CD4-positive, alpha-beta T cell (primary cell): ENCODE measurements at regions not wholly inside any gene's neighbourhood (a gene's known extent, or its start where the extent isn't known, plus 50 kb on each side); places are given as distances from the start of the nearest gene placed in this dataset.

Experiments
- ATAC-seq: fragments of 200-7000 bp; cut with Tn5 transposase; one replicate; pipeline ENCODE4 v1.10.0; 2022; ENCODE audit warnings: mild to moderate bottlenecking; ENCODE audit not compliant: poor library complexity
- CTCF ChIA-PET: fragments of 350-600 bp; sonication (Branson Sonifier 250); formaldehyde crosslinking; loops from one replicate; lab custom pipeline; 2021; ENCODE audit warnings: antibody characterized with exemption, inconsistent platforms; lab: Charles Lee
- POLR2A ChIA-PET: fragments of 350-600 bp; sonication (Branson Sonifier 250); formaldehyde crosslinking; loops from one replicate; lab custom pipeline; 2021; ENCODE audit warnings: antibody characterized with exemption, inconsistent platforms; lab: Charles Lee
- DNase-seq, 14 experiments: peaks; one replicate each; pipeline ENCODE4 v3.0.0-alpha.2; 2013 to 2020; ENCODE audit warnings: mixed read lengths in 2 of 14
- H3K27ac ChIP-seq, 2 donors: one replicate each; pipeline versions ENCODE4 v1.5.1 to v1.7.0; 2013; ENCODE audit warnings: low read length in 2 of 2, low read depth in 1 of 2, mild to moderate bottlenecking in 1 of 2
- H3K27me3 ChIP-seq, 2 experiments: 1 replicate in 1 of 2; 2 replicates in 1 of 2; pipeline versions ENCODE4 v1.6.1 to v1.7.0; 2013; ENCODE audit warnings: low read length in 2 of 2, control low read depth in 1 of 2, mild to moderate bottlenecking in 1 of 2, moderate library complexity in 1 of 2; ENCODE audit not compliant: insufficient read depth in 2 of 2, control insufficient read depth in 1 of 2
- H3K36me3 ChIP-seq: one replicate; pipeline ENCODE4 v1.6.1; 2013; ENCODE audit warnings: low read length, control low read depth; ENCODE audit not compliant: insufficient read depth
- H3K4me1 ChIP-seq: one replicate; pipeline ENCODE4 v1.6.1; 2013; ENCODE audit warnings: low read length, control low read depth; ENCODE audit not compliant: insufficient read depth
- H3K4me3 ChIP-seq: one replicate; pipeline ENCODE4 v1.5.1; 2013; ENCODE audit warnings: mild to moderate bottlenecking, low read length, moderate library complexity
- H3K9me3 ChIP-seq, 2 experiments: 1 replicate in 1 of 2; 2 replicates in 1 of 2; pipeline versions ENCODE4 v1.6.1 to v1.7.0; 2013; ENCODE audit warnings: low read length in 2 of 2, mild to moderate bottlenecking in 2 of 2, control low read depth in 1 of 2, moderate library complexity in 1 of 2; ENCODE audit not compliant: control insufficient read depth in 1 of 2, insufficient read depth in 1 of 2
- H3K27ac Mint-ChIP-seq: one replicate; pipeline ENCODE4 v1.8.0; 2020; ENCODE audit warnings: mixed read lengths
- H3K27me3 Mint-ChIP-seq: one replicate; pipeline ENCODE4 v1.8.0; 2021; ENCODE audit warnings: mixed read lengths
- H3K36me3 Mint-ChIP-seq: one replicate; pipeline ENCODE4 v1.8.0; 2021; ENCODE audit warnings: low read depth, mixed read lengths
- H3K4me1 Mint-ChIP-seq: one replicate; pipeline ENCODE4 v1.8.0; 2021; ENCODE audit warnings: low read depth, mixed read lengths
- H3K4me3 Mint-ChIP-seq: one replicate; pipeline ENCODE4 v1.8.0; 2020; ENCODE audit warnings: mild to moderate bottlenecking, mixed read lengths
- H3K9me3 Mint-ChIP-seq: one replicate; pipeline ENCODE4 v1.8.0; 2020; ENCODE audit warnings: mixed read lengths
- CTCF ChIP-seq: fragments of 200-600 bp; IDR thresholded peaks from one replicate; pipeline ENCODE4 v1.8.0; 2022; ENCODE audit warnings: antibody characterized with exemption, mild to moderate bottlenecking
- intact Hi-C, 2 experiments: fragments of 100-400 bp; cut with DNase I in 1 of 2; cut with micrococcal nuclease in 1 of 2; formaldehyde crosslinking; loops; one replicate each; pipeline versions ENCODE4 v1.15.1 to v1.9.0; 2023 to 2025; cut with DNase I, micrococcal nuclease

DNA sequence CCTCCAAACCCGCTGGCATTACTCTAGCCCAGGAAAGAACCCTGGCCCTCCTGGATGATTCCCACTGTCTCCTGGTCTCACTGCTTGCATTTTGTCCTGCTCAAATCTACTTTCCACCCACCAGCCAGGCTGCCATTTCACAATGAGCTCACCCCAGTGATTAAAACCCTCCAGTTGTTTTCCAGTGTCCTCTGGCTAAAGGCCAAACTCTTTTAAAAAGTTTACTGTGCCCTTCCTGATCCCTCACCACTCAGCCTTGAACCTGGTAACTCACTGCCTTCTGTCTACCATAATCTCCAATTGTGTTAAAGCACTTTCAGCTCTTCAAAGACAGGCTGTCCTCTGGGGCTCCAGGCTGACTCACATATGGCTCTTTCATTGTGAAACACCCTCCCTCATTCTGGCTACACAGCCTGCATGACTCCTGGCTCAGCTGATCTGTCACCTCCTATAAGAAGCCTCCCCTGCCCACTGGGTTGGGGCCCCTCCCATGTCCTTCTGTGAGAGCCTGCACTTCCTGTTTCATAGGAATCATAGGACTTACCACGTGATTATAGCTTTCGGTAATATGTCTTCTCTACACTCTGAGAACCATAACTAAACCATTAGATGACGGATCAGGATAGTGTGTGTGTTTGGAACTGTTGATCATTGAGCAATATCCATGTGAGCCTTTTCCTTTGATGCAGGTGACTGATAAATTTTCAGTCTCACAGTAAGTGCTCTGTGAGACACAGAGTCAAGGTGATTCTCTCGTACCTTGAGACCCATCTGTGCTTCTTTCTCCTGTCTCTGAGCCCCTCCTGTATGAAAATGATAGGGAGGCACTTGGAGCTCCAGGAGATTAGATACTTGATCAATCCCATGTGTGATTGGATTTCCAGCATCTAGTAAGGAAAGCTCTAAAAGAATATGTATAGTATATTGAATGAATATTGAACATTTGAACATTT, 590.8 kb upstream of the ID2 start:
- DNase-seq (peak in 3 of 14 experiments; percentile 14 to 75 (median 63)), ATAC-seq (peak; percentile 26)
- H3K27ac ChIP-seq, result no peak overlapping the region
- Mint-ChIP-seq H3K36me3 (no peaks in the 10 kb centered on the region), H3K4me1 (no peaks in the 10 kb centered on the region), H3K4me3 (no peak overlapping the region), H3K9me3 (no peaks in the 10 kb centered on the region), H3K27me3 (no peaks in the 10 kb centered on the region), H3K27ac (no peak overlapping the region)
- TF ChIP-seq CTCF, result no peak
- no peaks in the 10 kb centered on the region for H3K36me3 ChIP-seq
- intact Hi-C loops, result no loop called here
- no peaks in the 10 kb centered on the region for H3K9me3 ChIP-seq
- peaks cover 6% of the 10 kb centered on the region for H3K4me1 ChIP-seq
- ChIA-PET CTCF (no interaction called here), POLR2A (no interaction called here)
- H3K27me3 ChIP-seq, result no peaks in the 10 kb centered on the region
- no peak overlapping the region for H3K4me3 ChIP-seq

DNA sequence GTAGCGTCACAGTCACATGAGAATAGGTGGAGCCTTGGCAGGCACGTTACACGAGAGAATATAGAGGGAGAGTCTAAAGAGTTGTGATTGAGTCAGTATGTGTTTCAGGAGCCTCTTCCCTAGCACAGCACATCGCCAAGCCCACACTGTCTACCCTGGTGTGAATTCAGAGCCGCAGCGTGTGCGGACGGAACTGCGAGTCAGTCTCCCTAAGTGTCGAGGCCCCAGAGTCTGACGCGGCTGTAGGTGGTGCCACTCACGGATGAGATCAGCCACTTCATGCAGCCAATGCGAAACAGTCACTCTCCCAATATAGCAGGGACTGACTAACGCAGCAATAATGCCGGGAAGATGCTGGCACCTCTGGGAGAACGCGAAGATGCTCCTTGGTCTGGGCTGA, 587.3 kb upstream of the ID2 start:
- DNase-seq (no peak), ATAC-seq (no peak)
- Histone ChIP-seq H3K27ac (no peak overlapping the region), H3K4me1 (peaks cover 6% of the 10 kb centered on the region), H3K36me3 (no peaks in the 10 kb centered on the region), H3K4me3 (no peak overlapping the region), H3K27me3 (no peaks in the 10 kb centered on the region), H3K9me3 (no peaks in the 10 kb centered on the region)
- no peaks in the 10 kb centered on the region for H3K36me3 Mint-ChIP-seq
- TF ChIP-seq CTCF, result no peak
- H3K9me3 Mint-ChIP-seq, result no peaks in the 10 kb centered on the region
- no peak overlapping the region for H3K27ac Mint-ChIP-seq
- ChIA-PET CTCF (no interaction called here), POLR2A (no interaction called here)
- H3K4me3 Mint-ChIP-seq, result no peak overlapping the region
- intact Hi-C loops, result no loop called here
- H3K27me3 Mint-ChIP-seq, result no peaks in the 10 kb centered on the region
- no peaks in the 10 kb centered on the region for H3K4me1 Mint-ChIP-seq

DNA sequence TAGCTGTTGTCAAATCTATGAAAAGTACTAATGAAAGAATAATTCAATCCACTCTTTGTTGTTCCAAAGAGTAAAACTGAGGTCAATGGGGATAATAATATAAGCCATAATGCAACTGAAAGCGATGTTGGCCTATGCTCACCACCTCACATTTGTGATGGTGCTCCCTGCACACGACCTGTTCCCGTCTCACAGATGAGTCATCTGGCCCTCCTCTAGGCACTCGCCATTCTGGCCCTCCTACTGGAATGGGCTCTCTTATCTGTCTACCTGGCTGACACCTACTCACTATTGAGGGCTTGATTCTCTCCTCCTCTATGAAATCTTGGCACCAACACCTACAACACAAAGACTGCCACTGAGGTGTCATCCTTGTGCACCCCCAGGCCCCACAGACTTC, 585.9 kb upstream of the ID2 start:
- DNase-seq, result no peak
- no peaks in the 10 kb centered on the region for H3K9me3 ChIP-seq
- intact Hi-C loops, result no loop called here
- no peaks in the 10 kb centered on the region for H3K4me1 Mint-ChIP-seq
- H3K4me1 ChIP-seq, result peaks cover 1% of the 10 kb centered on the region
- no peak for ATAC-seq
- no peaks in the 10 kb centered on the region for H3K36me3 Mint-ChIP-seq
- no peaks in the 10 kb centered on the region for H3K27me3 ChIP-seq
- POLR2A ChIA-PET, result interaction anchor here (0.6 kb wide), 1 partner anchor 474 kb away, joined by 3 read pairs; no protein-coding TSS in a partner anchor
- H3K4me3 ChIP-seq, result no peak overlapping the region
- H3K27ac ChIP-seq, result no peak overlapping the region
- no peaks in the 10 kb centered on the region for H3K27me3 Mint-ChIP-seq
- no peak for TF ChIP-seq CTCF
- no peaks in the 10 kb centered on the region for H3K9me3 Mint-ChIP-seq
- no peak overlapping the region for H3K27ac Mint-ChIP-seq
- H3K36me3 ChIP-seq, result no peaks in the 10 kb centered on the region
- CTCF ChIA-PET, result interaction anchor here (1.3 kb wide), 1 partner anchor 11 kb away, joined by 3 read pairs; no protein-coding TSS in a partner anchor
- H3K4me3 Mint-ChIP-seq, result no peak overlapping the region
